ENCODE measurements at regions not wholly inside any gene's neighbourhood (a gene's known extent, or its start where the extent isn't known, plus 50 kb on each side); places are given as distances from the start of the nearest gene placed in this dataset.

GRCh38 chr2:142416996-142417395 lies 286.2 kb upstream of the LRP1B start:
- no peak overlapping the region for H2BK12ac ChIP-seq (ENCODE audit: insufficient read length, low read depth, low read length)
- Mint-ChIP-seq H3K4me3 (no peak overlapping the region), H3K9me3 (no peaks in the 10 kb centered on the region), H3K36me3 (ENCODE audit: insufficient read depth in 1 of 3, low read depth in 3 of 3) (no peaks in the 10 kb centered on the region), H3K27me3 (ENCODE audit: low read depth) (no peaks in the 10 kb centered on the region), H3K4me1 (no peaks in the 10 kb centered on the region), H3K27ac (no peak overlapping the region)
- H2BK15ac ChIP-seq (ENCODE audit: low read depth, low read length), result no peak overlapping the region
- H3K18ac ChIP-seq (ENCODE audit: insufficient read length, low read depth, low read length), result no peak overlapping the region
- H4K5ac ChIP-seq (ENCODE audit: insufficient read length, low read depth, low read length), result no peak overlapping the region
- no peak overlapping the region for H3K9ac ChIP-seq (ENCODE audit: extremely low read depth, insufficient read length, low read length)
- no peak overlapping the region for H2BK20ac ChIP-seq (ENCODE audit: low read depth, low read length, poor library complexity, severe bottlenecking)
- no peak overlapping the region for H4K91ac ChIP-seq (ENCODE audit: insufficient read length, low read depth, low read length)
- no peaks in the 10 kb centered on the region for H3K9me3 ChIP-seq (ENCODE audit: control insufficient read depth, low read depth, low read length)
- H3K23me2 ChIP-seq (ENCODE audit: insufficient read length, low read depth, low read length, poor library complexity, severe bottlenecking), result no peaks in the 10 kb centered on the region
- no peaks in the 10 kb centered on the region for H4K20me1 ChIP-seq (ENCODE audit: control insufficient read depth, insufficient read depth, insufficient read length)
- no peak overlapping the region for H3K4me2 ChIP-seq (ENCODE audit: insufficient read depth, insufficient read length, low read length)
- H3K27ac ChIP-seq (ENCODE audit: insufficient read length, low read depth, low read length), result no peak overlapping the region
- H3K4me1 ChIP-seq (ENCODE audit: insufficient read depth, low read length), result no peaks in the 10 kb centered on the region
- no peaks in the 10 kb centered on the region for H3K79me1 ChIP-seq (ENCODE audit: insufficient read depth, low read depth, low read length, poor library complexity, severe bottlenecking)
- no CpG with 5 or more reads among the region's 1 CpG for WGBS (ENCODE audit: extremely low coverage, insufficient read length, low lambda C conversion rate)
- no peak overlapping the region for H3K56ac ChIP-seq (ENCODE audit: insufficient read length, low read depth, low read length)
- no peak overlapping the region for H3K23ac ChIP-seq (ENCODE audit: insufficient read length, low read depth, low read length)
- H2BK5ac ChIP-seq (ENCODE audit: insufficient read length, low read length), result no peak overlapping the region
- DNase-seq, result no peak
- TF ChIP-seq, protein P1, sequence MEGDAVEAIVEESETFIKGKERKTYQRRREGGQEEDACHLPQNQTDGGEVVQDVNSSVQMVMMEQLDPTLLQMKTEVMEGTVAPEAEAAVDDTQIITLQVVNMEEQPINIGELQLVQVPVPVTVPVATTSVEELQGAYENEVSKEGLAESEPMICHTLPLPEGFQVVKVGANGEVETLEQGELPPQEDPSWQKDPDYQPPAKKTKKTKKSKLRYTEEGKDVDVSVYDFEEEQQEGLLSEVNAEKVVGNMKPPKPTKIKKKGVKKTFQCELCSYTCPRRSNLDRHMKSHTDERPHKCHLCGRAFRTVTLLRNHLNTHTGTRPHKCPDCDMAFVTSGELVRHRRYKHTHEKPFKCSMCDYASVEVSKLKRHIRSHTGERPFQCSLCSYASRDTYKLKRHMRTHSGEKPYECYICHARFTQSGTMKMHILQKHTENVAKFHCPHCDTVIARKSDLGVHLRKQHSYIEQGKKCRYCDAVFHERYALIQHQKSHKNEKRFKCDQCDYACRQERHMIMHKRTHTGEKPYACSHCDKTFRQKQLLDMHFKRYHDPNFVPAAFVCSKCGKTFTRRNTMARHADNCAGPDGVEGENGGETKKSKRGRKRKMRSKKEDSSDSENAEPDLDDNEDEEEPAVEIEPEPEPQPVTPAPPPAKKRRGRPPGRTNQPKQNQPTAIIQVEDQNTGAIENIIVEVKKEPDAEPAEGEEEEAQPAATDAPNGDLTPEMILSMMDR (conservative IDR thresholded peaks at IDR 0.05), result no peak
- H2BK120ac ChIP-seq (ENCODE audit: low read depth, low read length, poor library complexity, severe bottlenecking), result no peak overlapping the region
- no peak overlapping the region for H3T11ph ChIP-seq (ENCODE audit: low read length)
- H3K79me2 ChIP-seq (ENCODE audit: insufficient read depth, low read length), result no peaks in the 10 kb centered on the region
- H3K27me3 ChIP-seq (ENCODE audit: insufficient read depth, low read length), result no peaks in the 10 kb centered on the region
- H2AFZ ChIP-seq (ENCODE audit: low read length), result no peak overlapping the region
- H3K4ac ChIP-seq (ENCODE audit: low read depth, low read length), result no peak overlapping the region
- no peak overlapping the region for H4K8ac ChIP-seq (replicated peaks; ENCODE audit: insufficient read length, low read depth, low read length)
- no peak overlapping the region for H2AK5ac ChIP-seq (ENCODE audit: insufficient read length, low read length)
- no peak overlapping the region for H3K14ac ChIP-seq (ENCODE audit: insufficient read depth, low read length)

Measured in H9 (cell line).